HFF-Myc (cell line): ENCODE measurements at regions not wholly inside any gene's neighbourhood (a gene's known extent, or its start where the extent isn't known, plus 50 kb on each side); places are given as distances from the start of the nearest gene placed in this dataset.

Experiments
- DNase-seq: peaks from one replicate; pipeline ENCODE4 v3.0.0-alpha.2; 2011; ENCODE audit warnings: low read depth; ENCODE audit errors: extremely low read depth
- H3K4me3 ChIP-seq: replicated peaks from 2 replicates; pipeline ENCODE4 v1.5.1; 2011; ENCODE audit warnings: low read depth, mild to moderate bottlenecking, control low read depth, low read length
- TF ChIP-seq, protein P1 (sequence below): IDR thresholded peaks from 2 replicates; pipeline ENCODE4 v1.5.1; 2012; ENCODE audit warnings: mild to moderate bottlenecking, low read depth, low read length, control low read depth; ENCODE audit errors: missing control alignments

GRCh38 chrX:97666890-97667289, 783.2 kb downstream of the RPA4 start:
- DNase-seq: no peak
- TF ChIP-seq, protein P1, sequence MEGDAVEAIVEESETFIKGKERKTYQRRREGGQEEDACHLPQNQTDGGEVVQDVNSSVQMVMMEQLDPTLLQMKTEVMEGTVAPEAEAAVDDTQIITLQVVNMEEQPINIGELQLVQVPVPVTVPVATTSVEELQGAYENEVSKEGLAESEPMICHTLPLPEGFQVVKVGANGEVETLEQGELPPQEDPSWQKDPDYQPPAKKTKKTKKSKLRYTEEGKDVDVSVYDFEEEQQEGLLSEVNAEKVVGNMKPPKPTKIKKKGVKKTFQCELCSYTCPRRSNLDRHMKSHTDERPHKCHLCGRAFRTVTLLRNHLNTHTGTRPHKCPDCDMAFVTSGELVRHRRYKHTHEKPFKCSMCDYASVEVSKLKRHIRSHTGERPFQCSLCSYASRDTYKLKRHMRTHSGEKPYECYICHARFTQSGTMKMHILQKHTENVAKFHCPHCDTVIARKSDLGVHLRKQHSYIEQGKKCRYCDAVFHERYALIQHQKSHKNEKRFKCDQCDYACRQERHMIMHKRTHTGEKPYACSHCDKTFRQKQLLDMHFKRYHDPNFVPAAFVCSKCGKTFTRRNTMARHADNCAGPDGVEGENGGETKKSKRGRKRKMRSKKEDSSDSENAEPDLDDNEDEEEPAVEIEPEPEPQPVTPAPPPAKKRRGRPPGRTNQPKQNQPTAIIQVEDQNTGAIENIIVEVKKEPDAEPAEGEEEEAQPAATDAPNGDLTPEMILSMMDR: no peak
- no peak overlapping the region for H3K4me3 ChIP-seq

DNA sequence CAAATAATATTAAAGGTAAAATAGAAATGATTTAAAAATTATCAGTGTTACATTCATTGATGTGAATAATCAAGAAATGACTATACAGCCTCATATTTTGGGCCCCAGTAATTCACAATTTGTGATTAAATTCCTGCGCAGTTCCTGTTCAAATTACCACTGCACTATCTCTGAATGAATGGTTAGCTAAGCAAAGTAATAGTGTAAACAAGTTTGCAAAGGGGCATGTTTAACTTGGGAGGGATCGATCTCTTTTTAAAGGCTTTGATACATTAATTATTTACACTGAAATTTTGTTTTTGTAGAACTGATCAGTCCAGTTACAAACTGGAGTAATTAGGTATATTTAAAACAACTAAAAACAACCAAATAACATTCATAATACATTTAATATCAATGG, 784.4 kb downstream of the RPA4 start:
- H3K4me3 ChIP-seq: no peak overlapping the region
- TF ChIP-seq, protein P1: no peak
- no peak for DNase-seq

GRCh38 chrX:97672138-97672537, 788.4 kb downstream of the RPA4 start:
- DNase-seq: no peak
- TF ChIP-seq, protein P1: no peak
- no peak overlapping the region for H3K4me3 ChIP-seq

DNA sequence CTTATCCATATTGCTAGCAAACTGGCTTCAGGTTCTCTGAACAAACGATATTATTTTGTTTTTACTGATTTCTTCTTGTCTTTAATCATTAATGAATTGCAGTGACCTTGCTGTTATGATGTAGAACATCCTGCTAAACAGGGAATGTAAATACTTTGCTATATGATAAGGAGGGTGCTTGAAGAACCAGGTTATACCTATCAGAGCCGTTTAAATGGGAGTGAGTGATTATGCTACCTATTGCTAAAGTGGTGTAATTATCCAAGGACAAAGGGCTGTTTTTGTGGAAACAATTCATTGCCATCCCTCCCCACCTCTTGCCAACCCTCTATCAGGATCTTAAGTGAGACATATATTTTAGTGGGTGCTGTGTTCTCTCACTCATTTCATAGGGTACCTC, 788.9 kb downstream of the RPA4 start:
- no peak for DNase-seq
- H3K4me3 ChIP-seq: no peak overlapping the region
- TF ChIP-seq, protein P1: no peak

DNA sequence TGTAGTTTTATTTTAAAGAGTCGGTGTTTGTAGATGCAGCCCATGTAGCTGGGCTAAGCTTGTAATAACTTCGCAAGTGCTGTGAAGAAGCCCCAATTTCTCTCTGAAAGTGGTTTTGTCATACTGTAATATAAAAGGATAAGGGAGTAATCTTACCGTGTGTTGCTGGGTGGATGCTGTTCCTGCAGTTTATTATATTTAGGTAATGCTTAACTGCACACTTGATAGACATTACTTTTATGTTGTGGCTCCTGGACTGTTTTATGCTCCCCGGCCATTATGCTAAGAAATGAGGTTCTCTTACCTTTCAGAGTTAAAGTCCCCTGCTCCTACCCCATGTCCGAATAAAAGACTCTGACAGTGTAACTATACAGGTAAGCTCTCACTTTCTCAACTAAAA, 789.4 kb downstream of the RPA4 start:
- TF ChIP-seq, protein P1: no peak
- DNase-seq: no peak
- no peak overlapping the region for H3K4me3 ChIP-seq

- no peak for DNase-seq
- H3K4me3 ChIP-seq: no peak overlapping the region
- TF ChIP-seq, protein P1: no peak
Measured at GRCh38 chrX:97682991-97683840, 799.5 kb downstream of the RPA4 start.
